ENCODE measurements at regions not wholly inside any gene's neighbourhood (a gene's known extent, or its start where the extent isn't known, plus 50 kb on each side); places are given as distances from the start of the nearest gene placed in this dataset.
"Not testable (repeated sequence)": the region's sequence is repeated elsewhere in the genome, so short reads cannot be mapped to it uniquely, and the experiment has no call there.

- in situ Hi-C loops (cut with HindIII; ENCODE audit: low sequenced_read_pairs) = no loop called here
These were observed 105.2 kb upstream of the STX18 start for GRCh38 chr4:4647041-4647440.

GRCh38 chr4:4645743-4646142, 103.9 kb upstream of the STX18 start:
- no peak for TF ChIP-seq CTCF (IDR thresholded peaks at IDR 0.05; ENCODE audit: low read depth, low read length)
- DNase-seq (ENCODE audit: low read depth, low spot score) = no peak
- H3K4me3 ChIP-seq (ENCODE audit: low read depth, low read length) = no peak overlapping the region
- in situ Hi-C loops (cut with HindIII; ENCODE audit: low sequenced_read_pairs) = no loop called here

More at GRCh38 chr4:4647041-4647440, 105.2 kb upstream of the STX18 start:
- H3K4me3 ChIP-seq (ENCODE audit: low read depth, low read length) = no peak overlapping the region
- peak; percentile 36 for DNase-seq (ENCODE audit: low read depth, low spot score)
- no peak for TF ChIP-seq CTCF (IDR thresholded peaks at IDR 0.05; ENCODE audit: low read depth, low read length)

GRCh38 chr4:4644277-4644676, 102.4 kb upstream of the STX18 start:
- DNase-seq (ENCODE audit: low read depth, low spot score); in situ Hi-C loops (cut with HindIII; ENCODE audit: low sequenced_read_pairs); H3K4me3 ChIP-seq (ENCODE audit: low read depth, low read length): not testable (repeated sequence)

- in situ Hi-C loops (cut with HindIII; ENCODE audit: low sequenced_read_pairs); DNase-seq (ENCODE audit: low read depth, low spot score); H3K4me3 ChIP-seq (ENCODE audit: low read depth, low read length): not testable (repeated sequence)
These were observed 101.9 kb upstream of the STX18 start for GRCh38 chr4:4643743-4644142.

GRCh38 chr4:4643306-4643705, 101.5 kb upstream of the STX18 start:
- in situ Hi-C loops (cut with HindIII; ENCODE audit: low sequenced_read_pairs) = no loop called here
- TF ChIP-seq CTCF (IDR thresholded peaks at IDR 0.05; ENCODE audit: low read depth, low read length) = no peak
- H3K4me3 ChIP-seq (ENCODE audit: low read depth, low read length) = no peak overlapping the region
- DNase-seq (ENCODE audit: low read depth, low spot score) = no peak

- no peak for DNase-seq (ENCODE audit: low read depth, low spot score)
- no peak for TF ChIP-seq CTCF (IDR thresholded peaks at IDR 0.05; ENCODE audit: low read depth, low read length)
- in situ Hi-C loops (cut with HindIII; ENCODE audit: low sequenced_read_pairs) = no loop called here
- H3K4me3 ChIP-seq (ENCODE audit: low read depth, low read length) = no peak overlapping the region
These were observed 100.7 kb upstream of the STX18 start for GRCh38 chr4:4642496-4643000.

- TF ChIP-seq CTCF (IDR thresholded peaks at IDR 0.05; ENCODE audit: low read depth, low read length) = no peak
- in situ Hi-C loops (cut with HindIII; ENCODE audit: low sequenced_read_pairs) = no loop called here
- H3K4me3 ChIP-seq (ENCODE audit: low read depth, low read length) = no peak overlapping the region
- DNase-seq (ENCODE audit: low read depth, low spot score) = no peak
These were observed 100.0 kb upstream of the STX18 start for GRCh38 chr4:4641661-4642495.

All from astrocyte of the spinal cord (primary cell).